Aorta (tissue), 5 donors: ENCODE measurements at regions not wholly inside any gene's neighbourhood (a gene's known extent, or its start where the extent isn't known, plus 50 kb on each side); places are given as distances from the start of the nearest gene placed in this dataset.
"Not testable (repeated sequence)": the region's sequence is repeated elsewhere in the genome, so short reads cannot be mapped to it uniquely, and the experiment has no call there.

Experiments used
- ATAC-seq: fragments of 200-7000 bp; cut with Tn5 transposase; one replicate; pipeline ENCODE4 v1.9.1; 2022; ENCODE audit warnings: moderate library complexity; ENCODE audit not compliant: low FRiP score
- DNase-seq, 2 donors: peaks; one replicate each; pipeline ENCODE4 v3.0.0-alpha.2; 2020
- H3K27ac ChIP-seq, 2 donors: one replicate each; pipeline ENCODE4 v1.5.1; 2013; ENCODE audit warnings: low read length in 2 of 2, mild to moderate bottlenecking in 2 of 2, moderate library complexity in 2 of 2, control low read depth in 1 of 2, inconsistent platforms in 1 of 2, low read depth in 1 of 2
- H3K27me3 ChIP-seq, 2 donors: one replicate each; pipeline ENCODE4 v1.6.1; 2013; ENCODE audit warnings: control low read depth in 1 of 2, low read length in 1 of 2, mild to moderate bottlenecking in 1 of 2, moderate library complexity in 1 of 2; ENCODE audit not compliant: insufficient read depth in 2 of 2, control insufficient read depth in 1 of 2
- H3K36me3 ChIP-seq, 2 donors: one replicate each; pipeline ENCODE4 v1.6.1; 2013; ENCODE audit warnings: control low read depth in 1 of 2, low read length in 1 of 2, mild to moderate bottlenecking in 1 of 2; ENCODE audit not compliant: insufficient read depth in 2 of 2, control insufficient read depth in 1 of 2
- H3K4me1 ChIP-seq, 2 donors: one replicate each; pipeline ENCODE4 v1.6.1; 2013; ENCODE audit warnings: low read length in 2 of 2, control low read depth in 1 of 2, mild to moderate bottlenecking in 1 of 2, moderate library complexity in 1 of 2; ENCODE audit not compliant: insufficient read depth in 2 of 2, control insufficient read depth in 1 of 2
- H3K4me3 ChIP-seq, 2 donors: one replicate each; pipeline ENCODE4 v1.5.1; 2013; ENCODE audit warnings: low read length in 2 of 2, control low read depth in 1 of 2, mild to moderate bottlenecking in 1 of 2
- H3K9me3 ChIP-seq: one replicate; pipeline ENCODE4 v1.6.1; 2013; ENCODE audit warnings: mild to moderate bottlenecking, low read length; ENCODE audit not compliant: control insufficient read depth
- WGBS, 2 donors: extraction: QIAGEN DNeasy Blood & Tissue Kit; methylation state at CpG; one replicate each; pipeline ENCODE4 v1.1.7; 2013; 5-methylcytosine and 5-hydroxymethylcytosine counted together
- intact Hi-C, 2 donors: fragments of 100-400 bp; cut with DNase I; formaldehyde crosslinking; loops; one replicate each; pipeline versions ENCODE4 v1.14.2 to v1.15.0; 2022
- donor health status: healthy with polysubstance abuse.
- donor health status: Bipolar disorder and iron deficiency.
- donor health status: DM: no; HTN: no; CAD: no.
- donor health status: DM: no; HTN: no; CAD: no.
- donor health status: DM: yes; HTN: yes; CAD: no.

DNA sequence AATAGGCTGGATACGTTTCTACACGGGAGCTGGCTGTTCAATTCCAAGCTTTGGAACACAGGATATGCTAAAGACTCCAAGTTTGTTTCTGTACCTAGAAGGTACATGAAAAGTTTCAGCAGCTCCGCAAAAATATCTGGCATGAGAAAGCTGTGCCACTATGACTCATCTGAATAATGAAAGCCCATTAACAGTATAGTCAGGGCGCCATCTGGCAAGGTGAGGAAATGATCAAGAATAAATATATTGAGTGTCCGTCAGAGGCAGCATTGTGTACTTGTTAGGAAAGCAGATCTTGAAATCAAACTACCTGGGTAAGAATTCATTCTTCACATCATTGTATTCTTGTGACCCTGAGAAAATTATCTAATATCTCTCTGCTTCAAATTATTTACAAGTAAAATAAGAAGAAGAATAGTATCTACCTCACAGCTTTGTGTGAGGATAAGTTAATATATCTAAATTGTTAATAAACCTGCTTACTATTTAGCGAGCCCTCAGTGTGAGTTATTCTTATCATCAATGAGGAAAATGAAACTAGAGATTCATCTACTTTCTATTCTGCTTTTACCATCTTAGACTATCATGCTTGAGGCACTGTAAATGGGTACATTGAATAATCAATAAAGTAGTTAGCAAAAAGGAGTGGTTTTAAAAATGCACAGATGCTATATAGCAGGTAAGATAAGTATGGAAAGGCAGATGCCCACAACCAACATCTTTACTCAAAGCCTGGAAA lies 53.5 kb downstream of the FSCB start:
- Histone ChIP-seq H3K4me3 (no peak overlapping the region), H3K9me3 (peaks cover 5% of the 10 kb centered on the region), H3K27me3 (no peaks in the 10 kb centered on the region), H3K36me3 (no peaks in the 10 kb centered on the region), H3K4me1 (no peaks in the 10 kb centered on the region), H3K27ac (no peak overlapping the region)
- ATAC-seq (no peak), DNase-seq (no peak)
- WGBS, 2 donors: 82 to 85% methylated on average over 6 of the region's 6 CpGs
- intact Hi-C loops: no loop called here

DNA sequence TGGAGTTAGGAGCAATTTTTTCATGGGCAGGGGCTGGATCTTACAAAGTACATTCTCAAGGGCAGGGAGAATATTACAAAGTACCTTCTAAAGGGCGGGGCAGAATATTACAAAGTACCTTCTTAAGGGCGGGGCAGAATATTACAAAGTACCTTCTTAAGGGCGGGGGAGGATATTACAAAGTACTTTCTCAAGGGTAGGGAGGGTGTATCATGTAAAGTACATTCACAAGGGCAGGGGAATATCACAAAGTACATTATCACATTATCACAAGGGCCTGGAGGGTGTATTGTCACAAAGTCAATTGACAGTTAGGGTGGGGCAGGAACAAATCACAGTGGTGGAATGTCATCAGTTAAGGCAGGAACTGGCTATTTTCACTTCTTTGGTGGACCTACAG lies 56.9 kb downstream of the FSCB start:
- H3K27me3 ChIP-seq, H3K36me3 ChIP-seq, DNase-seq, H3K4me3 ChIP-seq, H3K9me3 ChIP-seq, H3K4me1 ChIP-seq, H3K27ac ChIP-seq, ATAC-seq, intact Hi-C loops: not testable (repeated sequence)
- WGBS, 2 donors: 90 to 91% methylated on average over 3 of the region's 3 CpGs

DNA sequence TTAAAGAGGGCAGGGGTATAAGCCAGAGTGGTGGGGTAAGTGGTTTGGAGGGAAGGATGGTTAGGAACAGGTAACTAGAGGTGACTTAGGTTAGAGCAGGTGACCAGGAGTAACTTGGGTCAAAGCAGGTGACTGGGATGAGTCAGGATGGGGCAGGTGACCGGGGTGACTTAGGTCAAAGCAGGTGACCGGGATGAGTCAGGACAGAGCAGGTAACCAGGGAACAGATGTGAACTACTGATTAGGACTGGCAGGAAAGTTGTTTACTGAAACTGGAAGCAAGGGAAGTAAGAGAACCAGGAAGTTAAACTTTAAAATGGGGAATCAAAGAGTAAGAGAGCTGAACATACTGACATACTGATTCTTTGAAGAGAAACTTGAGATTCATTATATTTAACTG lies 57.4 kb downstream of the FSCB start:
- intact Hi-C loops: no loop called here
- H3K9me3 ChIP-seq: no peaks in the 10 kb centered on the region
- no peak for DNase-seq
- no peaks in the 10 kb centered on the region for H3K4me1 ChIP-seq
- ATAC-seq: no peak
- H3K4me3 ChIP-seq: no peak overlapping the region
- no peaks in the 10 kb centered on the region for H3K27me3 ChIP-seq
- 90 to 94% methylated on average over 2 of the region's 2 CpGs for WGBS, 2 donors
- H3K36me3 ChIP-seq: no peaks in the 10 kb centered on the region
- no peak overlapping the region for H3K27ac ChIP-seq

DNA sequence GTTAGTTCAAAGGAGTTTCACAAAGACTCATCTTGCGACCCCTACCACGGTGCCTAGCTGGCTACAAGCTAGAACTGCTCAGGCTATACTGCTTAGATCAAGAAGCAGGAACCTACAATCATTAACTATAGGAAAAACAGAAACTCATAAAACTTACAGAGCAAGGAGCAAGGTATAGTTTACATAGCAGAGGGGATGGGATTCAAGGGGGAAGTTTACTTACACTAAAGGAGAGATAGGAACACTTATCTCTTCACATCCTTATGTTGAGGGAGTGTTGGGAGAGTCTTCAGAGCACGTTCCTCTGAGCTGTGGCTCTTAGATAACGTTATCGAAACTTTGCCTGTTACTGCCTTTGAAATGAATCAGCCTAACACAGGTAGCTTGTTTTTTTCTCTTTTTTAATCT lies 58.1 kb downstream of the FSCB start:
- intact Hi-C loops: no loop called here
- H3K4me1 ChIP-seq: no peaks in the 10 kb centered on the region
- no peaks in the 10 kb centered on the region for H3K9me3 ChIP-seq
- H3K4me3 ChIP-seq: no peak overlapping the region
- ATAC-seq (no peak), DNase-seq (no peak)
- 72 to 86% methylated on average over 5 of the region's 5 CpGs for WGBS, 2 donors
- no peaks in the 10 kb centered on the region for H3K36me3 ChIP-seq
- no peak overlapping the region for H3K27ac ChIP-seq
- no peaks in the 10 kb centered on the region for H3K27me3 ChIP-seq

DNA sequence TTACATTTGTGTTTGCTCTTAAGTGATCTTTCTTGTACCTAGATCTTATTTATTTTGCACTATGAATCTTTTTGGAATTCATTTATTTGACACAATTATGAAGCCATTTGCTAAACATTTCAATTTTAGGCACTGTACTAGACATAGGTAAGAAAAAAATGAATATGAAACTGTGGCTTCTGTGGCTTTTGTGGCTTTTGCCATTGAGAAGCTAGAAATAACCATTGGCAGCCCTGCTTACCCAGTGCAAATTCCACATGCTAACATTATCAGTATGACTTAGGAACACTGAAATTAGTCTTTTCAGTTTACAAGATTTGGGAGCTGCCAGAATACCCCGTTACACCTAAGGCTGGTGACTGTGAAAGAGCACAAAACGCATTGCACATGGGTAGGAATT lies 60.1 kb downstream of the FSCB start:
- WGBS, 2 donors: 39 to 56% methylated on average over 2 of the region's 2 CpGs
- no peak for DNase-seq
- intact Hi-C loops: no loop called here
- no peak for ATAC-seq
- Histone ChIP-seq H3K9me3 (no peaks in the 10 kb centered on the region), H3K27ac (no peak overlapping the region), H3K36me3 (no peaks in the 10 kb centered on the region), H3K4me1 (no peaks in the 10 kb centered on the region), H3K27me3 (no peaks in the 10 kb centered on the region), H3K4me3 (no peak overlapping the region)

DNA sequence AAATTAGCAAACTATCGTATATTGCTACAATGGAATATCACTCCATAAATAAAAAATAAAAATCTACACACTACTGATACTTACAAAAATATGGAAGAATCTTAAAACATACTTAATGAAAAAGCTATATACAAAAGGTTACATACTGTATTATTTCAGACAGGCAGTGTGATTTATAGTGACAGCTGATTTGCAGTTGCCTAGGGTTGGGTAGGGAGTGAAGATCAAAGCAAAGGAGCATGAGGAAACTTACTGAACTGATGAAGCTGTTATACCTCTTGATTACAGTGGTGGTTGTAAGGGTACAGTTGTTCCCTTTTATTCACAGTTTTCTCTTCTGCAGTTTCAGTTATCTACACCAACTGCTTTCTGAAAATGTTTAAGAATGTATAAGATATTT lies 62.6 kb downstream of the FSCB start:
- Histone ChIP-seq H3K36me3 (no peaks in the 10 kb centered on the region), H3K9me3 (no peaks in the 10 kb centered on the region), H3K4me1 (no peaks in the 10 kb centered on the region), H3K4me3 (no peak overlapping the region), H3K27me3 (no peaks in the 10 kb centered on the region), H3K27ac (no peak overlapping the region)
- no peak for ATAC-seq
- intact Hi-C loops: no loop called here
- 77 to 85% methylated on average over 1 of the region's 1 CpG for WGBS, 2 donors
- DNase-seq: no peak

DNA sequence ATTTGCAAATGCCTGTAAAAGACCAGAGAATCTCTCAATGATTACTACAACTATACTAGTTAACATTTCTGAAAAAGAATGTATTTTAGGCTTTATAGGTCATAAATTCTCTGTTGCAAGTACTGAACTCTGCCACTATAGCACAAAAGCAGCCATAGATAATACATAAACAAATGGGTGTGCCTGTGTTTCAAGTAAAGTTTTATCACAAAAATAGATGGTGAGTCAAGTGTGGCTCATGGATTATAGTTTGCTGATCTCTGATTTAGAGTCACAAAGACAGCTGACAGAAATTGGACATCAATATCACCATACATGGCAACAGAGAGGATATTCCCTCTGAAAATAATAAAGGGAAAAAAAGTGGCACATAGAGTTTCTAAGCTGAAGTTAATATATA lies 68.1 kb downstream of the FSCB start:
- ATAC-seq (no peak), DNase-seq (no peak)
- H3K36me3 ChIP-seq: no peaks in the 10 kb centered on the region
- H3K9me3 ChIP-seq: no peaks in the 10 kb centered on the region
- no peaks in the 10 kb centered on the region for H3K27me3 ChIP-seq
- intact Hi-C loops: no loop called here
- H3K4me3 ChIP-seq: no peak overlapping the region
- no peak overlapping the region for H3K27ac ChIP-seq
- H3K4me1 ChIP-seq: no peaks in the 10 kb centered on the region

GRCh38 chr14:44438221-44438620 lies 68.9 kb downstream of the FSCB start:
- DNase-seq (no peak), ATAC-seq (no peak)
- H3K4me1 ChIP-seq: no peaks in the 10 kb centered on the region
- 40 to 44% methylated on average over 1 of the region's 1 CpG for WGBS, 2 donors
- H3K4me3 ChIP-seq: no peak overlapping the region
- intact Hi-C loops: no loop called here
- H3K27me3 ChIP-seq: no peaks in the 10 kb centered on the region
- H3K36me3 ChIP-seq: no peaks in the 10 kb centered on the region
- H3K9me3 ChIP-seq: no peaks in the 10 kb centered on the region
- H3K27ac ChIP-seq: no peak overlapping the region

DNA sequence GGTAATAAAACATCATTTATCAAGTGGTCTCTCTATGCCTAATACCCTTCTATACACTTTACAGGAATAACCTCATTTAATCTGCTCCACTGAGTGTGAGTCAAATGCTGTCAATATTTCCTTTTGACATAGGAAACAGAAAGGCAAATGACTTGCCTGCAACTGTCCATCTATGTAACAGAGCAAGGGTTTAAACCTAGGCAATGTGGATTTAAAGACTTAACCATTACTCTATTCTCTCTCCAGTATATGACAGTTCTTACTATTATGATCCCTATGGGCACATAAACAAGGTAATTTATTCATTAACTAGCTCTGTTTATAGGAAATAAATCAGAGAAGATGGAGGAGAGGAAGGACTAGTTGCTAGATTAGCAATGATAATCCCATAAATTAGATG lies 70.6 kb downstream of the FSCB start:
- Histone ChIP-seq H3K4me3 (no peak overlapping the region), H3K9me3 (no peaks in the 10 kb centered on the region), H3K27ac (no peak overlapping the region), H3K36me3 (no peaks in the 10 kb centered on the region), H3K27me3 (no peaks in the 10 kb centered on the region), H3K4me1 (no peaks in the 10 kb centered on the region)
- DNase-seq (no peak), ATAC-seq (no peak)
- intact Hi-C loops: no loop called here
